DND-41 (cell line): ENCODE measurements at regions not wholly inside any gene's neighbourhood (a gene's known extent, or its start where the extent isn't known, plus 50 kb on each side); places are given as distances from the start of the nearest gene placed in this dataset.

ENCODE experiments used
- EZH2 ChIP-seq: IDR thresholded peaks from 3 replicates; pipeline ENCODE4 v1.6.1; 2012; ENCODE audit warnings: borderline replicate concordance, low read depth, mild to moderate bottlenecking, moderate library complexity, low read length, inconsistent platforms; ENCODE audit not compliant: severe bottlenecking
- TF ChIP-seq, protein P1 (sequence below): IDR thresholded peaks from 2 replicates; pipeline ENCODE4 v1.5.1; 2012; ENCODE audit warnings: borderline replicate concordance, low read length, moderate library complexity, mild to moderate bottlenecking; ENCODE audit not compliant: poor library complexity, severe bottlenecking; ENCODE audit errors: extremely low read depth

DNA sequence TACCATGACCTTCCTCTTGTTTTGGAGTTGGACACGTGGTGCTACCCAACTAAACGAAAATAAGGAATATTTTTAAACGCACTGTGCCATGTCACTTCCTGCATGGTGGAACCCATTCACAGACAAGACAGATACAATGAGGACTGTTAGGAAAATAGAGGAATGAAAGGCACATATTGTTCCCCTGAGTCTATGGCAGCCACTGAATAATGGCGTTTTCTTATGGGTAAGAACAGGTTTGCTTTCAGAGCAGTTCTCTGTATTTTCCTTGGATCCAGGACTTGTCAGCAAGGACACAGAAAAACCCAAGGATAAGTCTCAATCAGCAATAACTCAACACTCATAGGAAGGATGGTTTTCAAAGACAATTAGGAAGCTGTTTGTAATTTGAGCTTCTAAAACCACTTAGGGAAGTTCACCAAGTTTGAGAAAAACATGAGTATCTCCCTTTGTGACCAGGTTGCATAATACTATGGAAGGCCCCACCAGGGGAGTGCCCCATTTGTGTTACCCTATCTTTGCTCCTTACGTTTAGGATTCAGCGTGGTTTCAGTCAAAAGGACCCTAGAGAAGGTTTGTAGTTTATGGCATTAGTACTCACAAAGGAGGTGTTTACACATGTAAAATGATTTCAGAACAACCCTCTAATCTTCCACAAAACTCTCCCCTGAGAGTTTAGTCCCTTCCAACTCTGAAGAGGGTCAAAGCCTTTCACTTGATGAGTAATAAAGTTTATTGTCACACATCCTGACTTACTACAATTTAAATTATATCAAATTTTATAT, 487.2 kb upstream of the ATP11B start:
- TF ChIP-seq, protein P1, sequence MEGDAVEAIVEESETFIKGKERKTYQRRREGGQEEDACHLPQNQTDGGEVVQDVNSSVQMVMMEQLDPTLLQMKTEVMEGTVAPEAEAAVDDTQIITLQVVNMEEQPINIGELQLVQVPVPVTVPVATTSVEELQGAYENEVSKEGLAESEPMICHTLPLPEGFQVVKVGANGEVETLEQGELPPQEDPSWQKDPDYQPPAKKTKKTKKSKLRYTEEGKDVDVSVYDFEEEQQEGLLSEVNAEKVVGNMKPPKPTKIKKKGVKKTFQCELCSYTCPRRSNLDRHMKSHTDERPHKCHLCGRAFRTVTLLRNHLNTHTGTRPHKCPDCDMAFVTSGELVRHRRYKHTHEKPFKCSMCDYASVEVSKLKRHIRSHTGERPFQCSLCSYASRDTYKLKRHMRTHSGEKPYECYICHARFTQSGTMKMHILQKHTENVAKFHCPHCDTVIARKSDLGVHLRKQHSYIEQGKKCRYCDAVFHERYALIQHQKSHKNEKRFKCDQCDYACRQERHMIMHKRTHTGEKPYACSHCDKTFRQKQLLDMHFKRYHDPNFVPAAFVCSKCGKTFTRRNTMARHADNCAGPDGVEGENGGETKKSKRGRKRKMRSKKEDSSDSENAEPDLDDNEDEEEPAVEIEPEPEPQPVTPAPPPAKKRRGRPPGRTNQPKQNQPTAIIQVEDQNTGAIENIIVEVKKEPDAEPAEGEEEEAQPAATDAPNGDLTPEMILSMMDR, result no peak
- no peak for TF ChIP-seq EZH2
